Left lung (tissue), 4 donors: ENCODE measurements at regions not wholly inside any gene's neighbourhood (a gene's known extent, or its start where the extent isn't known, plus 50 kb on each side); places are given as distances from the start of the nearest gene placed in this dataset.

Experiments used
- ATAC-seq: fragments of 200-7000 bp; cut with Tn5 transposase; one replicate; pipeline ENCODE4 v1.9.1; 2020; ENCODE audit warnings: moderate library complexity
- DNase-seq, 4 donors: peaks; one replicate each; pipeline ENCODE4 v3.0.0-alpha.2; 2013 to 2020
- H3K27ac ChIP-seq, 2 donors: fragments of 200-600 bp; sonication (generic) in 1 of 2; one replicate each; pipeline versions ENCODE4 v1.5.0 to v1.8.0; 2020 to 2021
- H3K27me3 ChIP-seq, 2 donors: fragments of 200-600 bp; sonication (generic) in 1 of 2; one replicate each; pipeline versions ENCODE4 v1.5.0 to v1.8.0; 2020 to 2021
- H3K36me3 ChIP-seq, 2 donors: fragments of 200-600 bp; sonication (generic) in 1 of 2; one replicate each; pipeline versions ENCODE4 v1.5.0 to v1.8.0; 2020 to 2021
- H3K4me1 ChIP-seq, 2 donors: fragments of 200-600 bp; one replicate each; pipeline ENCODE4 v1.8.0; 2021
- H3K4me3 ChIP-seq, 2 donors: fragments of 200-600 bp; sonication (generic) in 1 of 2; one replicate each; pipeline versions ENCODE4 v1.5.0 to v1.8.0; 2020 to 2021; ENCODE audit warnings: mild to moderate bottlenecking in 1 of 2
- H3K9me3 ChIP-seq, 2 donors: fragments of 200-600 bp; sonication (generic) in 1 of 2; one replicate each; pipeline versions ENCODE4 v1.5.0 to v1.8.0; 2020 to 2021
- intact Hi-C, 2 donors: fragments of 100-400 bp; cut with DNase I; formaldehyde crosslinking; loops; one replicate each; pipeline versions ENCODE4 v1.11.2 to v1.14.2; 2022
- TF ChIP-seq, protein P1 (sequence below), 2 donors: fragments of 200-600 bp; sonication (generic) in 1 of 2; IDR thresholded peaks; one replicate each; pipeline versions ENCODE4 v1.5.0 to v1.8.0; 2021; ENCODE audit warnings: antibody characterized with exemption in 2 of 2
- donor health status: DM: no; HTN: yes; CAD: no.
- donor health status: DM: no; HTN: no; CAD: no.

DNA sequence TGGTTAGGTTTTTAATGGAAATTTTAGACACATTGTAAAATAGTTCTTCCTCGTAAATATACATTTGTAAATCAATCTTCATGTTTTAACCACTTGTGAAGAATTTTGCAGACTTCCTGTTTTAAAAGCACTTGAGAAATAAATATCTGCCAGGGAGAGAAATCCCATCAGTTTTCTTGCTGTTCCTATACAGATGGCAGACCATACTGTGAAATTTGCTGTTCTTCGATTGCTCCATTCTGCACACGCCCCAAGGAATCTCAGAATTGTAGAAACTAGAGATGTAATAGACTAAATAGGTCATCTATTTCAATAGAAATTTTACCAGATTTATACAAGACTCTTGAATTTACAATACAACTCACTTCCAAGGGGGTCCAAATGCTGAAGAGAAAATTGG is 75.8 kb upstream of the PIK3C3 start:
- Histone ChIP-seq H3K27me3 (no peaks in the 10 kb centered on the region), H3K36me3 (no peaks in the 10 kb centered on the region), H3K9me3 (no peaks in the 10 kb centered on the region), H3K4me3 (no peak overlapping the region), H3K27ac (no peak overlapping the region), H3K4me1 (no peaks in the 10 kb centered on the region)
- intact Hi-C loops = no loop called here
- no peak for DNase-seq
- no peak for ATAC-seq
- TF ChIP-seq, protein P1, sequence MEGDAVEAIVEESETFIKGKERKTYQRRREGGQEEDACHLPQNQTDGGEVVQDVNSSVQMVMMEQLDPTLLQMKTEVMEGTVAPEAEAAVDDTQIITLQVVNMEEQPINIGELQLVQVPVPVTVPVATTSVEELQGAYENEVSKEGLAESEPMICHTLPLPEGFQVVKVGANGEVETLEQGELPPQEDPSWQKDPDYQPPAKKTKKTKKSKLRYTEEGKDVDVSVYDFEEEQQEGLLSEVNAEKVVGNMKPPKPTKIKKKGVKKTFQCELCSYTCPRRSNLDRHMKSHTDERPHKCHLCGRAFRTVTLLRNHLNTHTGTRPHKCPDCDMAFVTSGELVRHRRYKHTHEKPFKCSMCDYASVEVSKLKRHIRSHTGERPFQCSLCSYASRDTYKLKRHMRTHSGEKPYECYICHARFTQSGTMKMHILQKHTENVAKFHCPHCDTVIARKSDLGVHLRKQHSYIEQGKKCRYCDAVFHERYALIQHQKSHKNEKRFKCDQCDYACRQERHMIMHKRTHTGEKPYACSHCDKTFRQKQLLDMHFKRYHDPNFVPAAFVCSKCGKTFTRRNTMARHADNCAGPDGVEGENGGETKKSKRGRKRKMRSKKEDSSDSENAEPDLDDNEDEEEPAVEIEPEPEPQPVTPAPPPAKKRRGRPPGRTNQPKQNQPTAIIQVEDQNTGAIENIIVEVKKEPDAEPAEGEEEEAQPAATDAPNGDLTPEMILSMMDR (IDR thresholded peaks at IDR 0.05) = no peak

DNA sequence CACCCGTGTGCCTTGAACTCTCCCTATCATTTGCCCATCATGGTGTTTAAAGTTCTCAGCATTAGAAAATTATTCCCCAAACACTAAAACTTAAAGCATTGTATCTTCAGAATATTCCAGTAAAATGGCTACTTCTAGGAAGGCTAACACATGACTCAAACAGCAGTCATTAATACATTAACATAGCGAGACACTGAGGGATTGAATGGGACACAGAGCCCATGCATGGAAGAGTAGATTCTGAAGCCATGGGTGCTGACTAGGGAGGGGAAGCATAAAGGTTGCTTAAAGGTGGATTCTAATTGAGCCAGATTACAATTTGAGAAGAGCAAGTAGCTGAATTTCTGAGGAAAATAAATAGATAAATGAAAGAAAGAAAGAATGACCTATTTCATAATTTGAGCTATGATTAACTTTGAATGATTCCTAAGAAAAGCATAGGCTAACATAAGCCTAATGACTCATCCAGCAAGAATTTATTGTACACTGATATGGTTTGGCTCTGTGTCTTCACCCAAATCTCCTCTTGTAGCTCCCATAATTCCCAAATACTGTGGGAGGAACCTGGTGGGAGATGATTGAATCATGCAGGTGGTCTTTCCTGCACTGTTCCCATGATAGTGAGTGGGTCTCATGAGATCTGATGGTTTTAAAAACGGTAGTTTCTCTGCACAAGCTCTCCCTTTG is 79.8 kb upstream of the PIK3C3 start:
- intact Hi-C loops = no loop called here

DNA sequence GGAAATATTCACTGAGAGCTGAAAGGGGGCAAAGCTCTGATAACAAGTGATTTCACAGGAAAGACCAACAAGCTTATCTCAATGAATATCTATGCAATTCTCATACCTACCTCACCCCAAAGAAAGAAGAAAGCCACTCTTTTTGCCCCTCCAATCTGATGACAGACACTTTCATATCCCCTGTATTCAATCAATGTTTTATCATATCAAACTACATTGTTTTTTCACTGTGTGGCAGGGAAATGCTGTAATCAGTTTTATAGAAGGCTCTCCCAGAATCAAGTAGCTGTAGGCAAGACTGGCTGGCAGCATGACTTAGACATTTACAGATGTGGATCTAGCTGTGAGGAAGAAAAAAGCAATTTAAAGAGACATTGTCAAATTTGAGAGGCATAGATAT is 81.3 kb upstream of the PIK3C3 start:
- Histone ChIP-seq H3K9me3 (no peaks in the 10 kb centered on the region), H3K4me3 (no peak overlapping the region), H3K36me3 (no peaks in the 10 kb centered on the region), H3K27ac (no peak overlapping the region), H3K4me1 (no peaks in the 10 kb centered on the region), H3K27me3 (no peaks in the 10 kb centered on the region)
- ATAC-seq (no peak), DNase-seq (no peak)
- intact Hi-C loops = no loop called here
- TF ChIP-seq, protein P1 (IDR thresholded peaks at IDR 0.05) = no peak

More for the DNA sequence above, 79.8 kb upstream of the PIK3C3 start:
- ATAC-seq (peak; percentile 23), DNase-seq (no peak)
- Histone ChIP-seq H3K4me1 (no peaks in the 10 kb centered on the region), H3K9me3 (no peaks in the 10 kb centered on the region), H3K4me3 (no peak overlapping the region), H3K27me3 (no peaks in the 10 kb centered on the region), H3K36me3 (no peaks in the 10 kb centered on the region), H3K27ac (no peak overlapping the region)
- TF ChIP-seq, protein P1 (IDR thresholded peaks at IDR 0.05) = no peak

DNA sequence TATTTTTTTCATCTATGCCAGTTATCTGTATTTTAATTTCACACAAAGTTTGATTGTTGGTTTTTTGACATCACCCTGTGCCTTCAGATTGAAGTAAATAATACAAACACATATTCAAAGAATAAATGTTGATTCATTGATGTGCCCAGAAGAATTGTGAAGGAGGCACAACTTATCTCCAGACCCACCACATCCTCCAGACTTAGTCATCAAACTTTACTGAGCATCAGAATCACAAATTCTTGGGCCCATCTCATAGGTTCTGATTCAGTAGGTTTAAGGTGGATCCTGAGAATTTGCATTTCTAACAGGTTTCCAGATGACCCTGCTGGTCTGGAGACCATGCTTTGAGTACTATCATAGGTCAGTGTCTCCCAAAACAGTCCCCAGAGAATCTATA is 82.8 kb upstream of the PIK3C3 start:
- no peak overlapping the region for H3K4me3 ChIP-seq
- H3K4me1 ChIP-seq = no peaks in the 10 kb centered on the region
- no peak overlapping the region for H3K27ac ChIP-seq
- no peak for ATAC-seq
- H3K27me3 ChIP-seq = no peaks in the 10 kb centered on the region
- intact Hi-C loops = no loop called here
- no peak for DNase-seq
- no peaks in the 10 kb centered on the region for H3K9me3 ChIP-seq
- TF ChIP-seq, protein P1 (IDR thresholded peaks at IDR 0.05) = no peak
- H3K36me3 ChIP-seq = no peaks in the 10 kb centered on the region

DNA sequence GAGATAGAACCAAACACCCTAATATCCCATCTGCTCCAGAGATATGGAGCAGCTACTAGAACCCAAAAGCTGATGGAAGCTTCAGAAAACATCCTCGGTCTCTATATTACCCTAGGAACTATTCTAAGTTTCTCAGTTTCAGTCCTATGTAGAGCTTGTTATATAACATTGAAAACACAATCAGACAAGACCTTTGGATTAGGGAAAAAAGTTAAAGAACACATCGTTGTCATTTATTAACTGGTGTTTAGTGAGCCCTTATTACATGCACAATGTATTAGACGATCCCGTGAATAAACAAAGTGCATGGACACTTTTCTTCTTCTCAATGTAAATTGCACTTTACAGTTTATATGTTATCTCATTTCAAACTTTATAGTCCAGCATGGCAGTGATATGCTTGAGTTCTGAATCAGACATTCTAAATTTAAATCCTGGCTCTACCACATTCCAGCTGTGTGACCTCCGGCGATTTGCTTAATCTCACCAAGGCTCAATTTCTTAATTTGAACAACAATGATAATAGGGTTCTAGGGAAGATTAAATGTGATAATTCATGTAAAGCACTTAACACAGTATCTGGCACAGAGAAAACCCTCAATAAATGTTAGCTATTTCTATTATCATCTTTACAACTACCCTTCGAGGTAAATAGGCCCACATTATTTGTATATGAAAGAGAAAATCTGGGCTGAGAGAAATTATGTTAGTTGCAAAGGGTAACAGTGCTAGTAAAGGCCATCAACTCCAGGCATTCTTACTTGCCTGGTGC is 83.6 kb upstream of the PIK3C3 start:
- Histone ChIP-seq H3K27me3 (no peaks in the 10 kb centered on the region), H3K4me3 (no peak overlapping the region), H3K27ac (no peak overlapping the region), H3K36me3 (no peaks in the 10 kb centered on the region), H3K9me3 (no peaks in the 10 kb centered on the region), H3K4me1 (no peaks in the 10 kb centered on the region)
- no peak for ATAC-seq
- TF ChIP-seq, protein P1 (IDR thresholded peaks at IDR 0.05) = no peak
- DNase-seq = no peak
- intact Hi-C loops = no loop called here
